PC-9 (cell line): ENCODE measurements at regions not wholly inside any gene's neighbourhood (a gene's known extent, or its start where the extent isn't known, plus 50 kb on each side); places are given as distances from the start of the nearest gene placed in this dataset.

Experiments used
- CTCF ChIP-seq: fragments of 200-600 bp; sonication (generic); conservative IDR thresholded peaks from 2 replicates; pipeline ENCODE4 v1.6.1; 2017; ENCODE audit warnings: mixed run types, antibody characterized with exemption, mild to moderate bottlenecking, moderate library complexity
- EZH2 ChIP-seq: fragments of 200-600 bp; sonication (generic); IDR thresholded peaks from 2 replicates; pipeline ENCODE4 v1.8.0; 2017; ENCODE audit warnings: antibody characterized with exemption, low read depth

DNA sequence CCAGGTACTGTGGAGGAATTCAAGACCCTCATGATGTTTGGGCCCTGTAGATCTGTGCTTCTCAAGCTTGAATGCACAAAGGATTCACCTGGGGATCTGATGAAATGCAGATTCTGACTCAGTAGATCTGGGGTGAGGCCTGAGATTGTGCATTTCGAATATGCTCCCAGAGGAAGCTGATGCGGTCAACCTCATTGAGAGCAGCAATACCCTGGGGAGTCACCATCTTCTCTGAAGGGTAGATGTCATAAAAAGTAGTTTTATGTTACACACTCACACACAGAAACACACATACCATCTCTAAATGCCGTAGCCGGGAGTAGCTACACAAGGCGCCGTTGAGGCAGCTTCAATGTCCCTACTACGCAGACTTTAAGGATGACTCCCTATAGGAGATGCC lies 55.8 kb upstream of the CPEB4 start:
- TF ChIP-seq CTCF, result no peak
- TF ChIP-seq EZH2, result no peak
